ENCODE measurements at regions not wholly inside any gene's neighbourhood (a gene's known extent, or its start where the extent isn't known, plus 50 kb on each side); places are given as distances from the start of the nearest gene placed in this dataset.

DNA sequence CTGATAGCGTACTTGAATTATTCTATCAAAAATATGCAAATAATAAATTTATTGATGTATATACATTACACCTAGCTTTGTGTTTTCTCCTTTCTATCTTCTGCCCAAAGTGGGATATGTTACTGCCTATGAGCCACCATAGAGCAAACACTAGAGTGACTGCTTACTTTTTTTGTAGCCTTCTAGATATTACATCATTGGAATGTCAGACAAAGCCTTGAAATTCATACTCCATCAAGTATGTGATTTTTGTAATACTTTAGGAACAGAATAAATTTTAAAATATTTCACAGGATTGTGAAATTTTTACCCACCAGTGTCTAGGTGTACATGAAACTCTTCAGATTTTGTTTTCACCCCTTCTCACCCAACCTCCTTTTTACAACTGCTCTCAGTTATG, 787.6 kb downstream of the USP25 start:
- Histone ChIP-seq H3K27me3 (ENCODE audit: insufficient read depth, low read length, poor library complexity, severe bottlenecking) (no peaks in the 10 kb centered on the region), H3K4me3 (ENCODE audit: low read length) (no peak overlapping the region), H3K27ac (ENCODE audit: low read depth, low read length) (no peak overlapping the region), H3K9me3 (ENCODE audit: low read length) (no peaks in the 10 kb centered on the region), H3K4me1 (ENCODE audit: insufficient read depth, low read length) (no peaks in the 10 kb centered on the region), H3K36me3 (ENCODE audit: insufficient read depth, low read length) (no peaks in the 10 kb centered on the region)
- CTCF ChIA-PET, result no interaction called here
- H3K4me1 Mint-ChIP-seq, result no peaks in the 10 kb centered on the region
- POLR2A ChIA-PET, result no interaction called here
- H3K4me3 Mint-ChIP-seq, result no peak overlapping the region
- peaks cover 4 to 26% (median 8%) of the 10 kb centered on the region in 5 donors for H3K9me3 Mint-ChIP-seq
- no peaks in the 10 kb centered on the region for H3K36me3 Mint-ChIP-seq
- DNase-seq, result no peak
- no peaks in the 10 kb centered on the region for H3K27me3 Mint-ChIP-seq
- H3K27ac Mint-ChIP-seq, result no peak overlapping the region

- H3K36me3 ChIP-seq (ENCODE audit: insufficient read depth, low read length), result no peaks in the 10 kb centered on the region
- ChIA-PET POLR2A (no interaction called here), CTCF (no interaction called here)
- Mint-ChIP-seq H3K9me3 (peaks cover 4 to 24% (median 5%) of the 10 kb centered on the region in 5 donors), H3K27me3 (no peaks in the 10 kb centered on the region), H3K36me3 (no peaks in the 10 kb centered on the region), H3K27ac (no peak overlapping the region), H3K4me3 (no peak overlapping the region), H3K4me1 (no peaks in the 10 kb centered on the region)
- H3K4me3 ChIP-seq (ENCODE audit: low read length), result no peak overlapping the region
- no peaks in the 10 kb centered on the region for H3K4me1 ChIP-seq (ENCODE audit: insufficient read depth, low read length)
- no peaks in the 10 kb centered on the region for H3K27me3 ChIP-seq (ENCODE audit: insufficient read depth, low read length, poor library complexity, severe bottlenecking)
- no peaks in the 10 kb centered on the region for H3K9me3 ChIP-seq (ENCODE audit: low read length)
- DNase-seq, result no peak
- no peak overlapping the region for H3K27ac ChIP-seq (ENCODE audit: low read depth, low read length)
Measured at GRCh38 chr21:16519036-16519435, 789.3 kb downstream of the USP25 start.

DNA sequence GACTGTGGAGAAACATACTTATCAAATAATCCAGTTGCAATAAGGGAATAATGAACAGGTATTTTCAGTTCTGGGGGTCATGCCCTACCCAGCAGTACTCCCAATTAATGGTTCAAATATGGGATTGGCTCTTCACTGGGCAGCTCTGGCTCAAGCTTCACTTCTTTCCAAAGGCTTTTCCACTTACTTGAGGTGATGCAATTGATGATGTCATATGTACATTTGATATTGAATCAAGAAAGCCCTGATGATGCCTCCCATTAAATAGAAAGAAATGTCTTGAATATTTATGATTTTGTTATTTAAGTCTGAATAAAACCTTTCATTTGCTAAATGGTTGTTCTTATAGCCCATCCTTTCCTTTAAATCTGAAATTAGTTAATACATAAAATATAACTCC, 789.9 kb downstream of the USP25 start:
- no peaks in the 10 kb centered on the region for H3K4me1 Mint-ChIP-seq
- ChIA-PET CTCF (no interaction called here), POLR2A (no interaction called here)
- no peak overlapping the region for H3K27ac ChIP-seq (ENCODE audit: low read depth, low read length)
- H3K36me3 Mint-ChIP-seq, result no peaks in the 10 kb centered on the region
- no peaks in the 10 kb centered on the region for H3K9me3 ChIP-seq (ENCODE audit: low read length)
- no peaks in the 10 kb centered on the region for H3K27me3 ChIP-seq (ENCODE audit: insufficient read depth, low read length, poor library complexity, severe bottlenecking)
- H3K4me3 Mint-ChIP-seq, result no peak overlapping the region
- H3K27ac Mint-ChIP-seq, result no peak overlapping the region
- H3K27me3 Mint-ChIP-seq, result no peaks in the 10 kb centered on the region
- H3K36me3 ChIP-seq (ENCODE audit: insufficient read depth, low read length), result no peaks in the 10 kb centered on the region
- H3K4me1 ChIP-seq (ENCODE audit: insufficient read depth, low read length), result no peaks in the 10 kb centered on the region
- no peak overlapping the region for H3K4me3 ChIP-seq (ENCODE audit: low read length)
- no peak for DNase-seq
- peaks cover 3 to 24% (median 5%) of the 10 kb centered on the region in 5 donors for H3K9me3 Mint-ChIP-seq

DNA sequence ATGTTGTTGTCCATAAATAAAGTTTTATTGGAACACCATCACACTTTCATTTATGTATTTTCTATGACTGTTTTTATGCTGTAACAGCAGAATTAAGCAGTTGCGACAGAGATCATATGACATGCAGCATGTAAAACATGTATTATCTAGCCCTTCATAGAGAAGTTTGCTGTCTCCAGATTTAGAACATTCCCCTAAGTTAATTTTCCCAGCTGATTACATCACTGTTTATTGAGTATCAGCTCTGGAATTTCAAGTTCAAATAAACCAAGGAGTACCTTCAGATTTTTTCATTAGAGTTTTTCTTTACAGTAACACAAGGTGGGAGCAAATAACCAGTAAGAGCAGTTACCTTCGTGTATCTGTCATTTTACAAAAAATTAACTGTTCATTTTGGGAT, 792.8 kb downstream of the USP25 start:
- H3K9me3 ChIP-seq (ENCODE audit: low read length), result no peaks in the 10 kb centered on the region
- no peak overlapping the region for H3K27ac ChIP-seq (ENCODE audit: low read depth, low read length)
- H3K27me3 ChIP-seq (ENCODE audit: insufficient read depth, low read length, poor library complexity, severe bottlenecking), result no peaks in the 10 kb centered on the region
- Mint-ChIP-seq H3K4me3 (no peak overlapping the region), H3K27me3 (no peaks in the 10 kb centered on the region), H3K9me3 (peaks cover 0 to 16% (median 4%) of the 10 kb centered on the region in 5 donors), H3K4me1 (no peaks in the 10 kb centered on the region), H3K27ac (no peak overlapping the region), H3K36me3 (no peaks in the 10 kb centered on the region)
- no peak for DNase-seq
- ChIA-PET CTCF (no interaction called here), POLR2A (no interaction called here)
- no peaks in the 10 kb centered on the region for H3K4me1 ChIP-seq (ENCODE audit: insufficient read depth, low read length)
- H3K4me3 ChIP-seq (ENCODE audit: low read length), result no peak overlapping the region
- H3K36me3 ChIP-seq (ENCODE audit: insufficient read depth, low read length), result no peaks in the 10 kb centered on the region

DNA sequence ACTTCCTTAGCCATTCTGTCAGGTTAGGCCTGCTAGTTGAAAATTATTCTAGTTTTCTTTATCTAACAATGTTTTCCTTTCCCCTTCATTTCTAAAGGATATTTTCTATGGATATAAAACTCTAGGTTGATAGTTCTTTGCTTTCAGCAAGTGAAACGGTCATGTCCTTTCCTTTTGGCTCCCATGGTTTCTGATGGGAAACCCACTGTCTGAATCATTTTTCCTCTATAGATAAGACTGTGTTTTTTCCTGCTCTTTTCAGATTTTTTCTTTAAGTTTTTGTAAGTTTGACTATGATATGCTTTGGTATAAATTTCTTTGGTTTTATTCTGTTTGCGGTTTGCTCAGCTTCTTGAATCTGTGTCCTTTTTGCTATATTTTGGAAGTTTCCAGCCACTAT, 800.9 kb downstream of the USP25 start:
- H3K27me3 Mint-ChIP-seq, result no peaks in the 10 kb centered on the region
- Histone ChIP-seq H3K27me3 (ENCODE audit: insufficient read depth, low read length, poor library complexity, severe bottlenecking) (no peaks in the 10 kb centered on the region), H3K4me1 (ENCODE audit: insufficient read depth, low read length) (no peaks in the 10 kb centered on the region), H3K27ac (ENCODE audit: low read depth, low read length) (no peak overlapping the region), H3K4me3 (ENCODE audit: low read length) (no peak overlapping the region), H3K9me3 (ENCODE audit: low read length) (no peaks in the 10 kb centered on the region), H3K36me3 (ENCODE audit: insufficient read depth, low read length) (no peaks in the 10 kb centered on the region)
- POLR2A ChIA-PET, result no interaction called here
- no peak for DNase-seq
- CTCF ChIA-PET, result no interaction called here
- H3K27ac Mint-ChIP-seq, result no peak overlapping the region
- no peaks in the 10 kb centered on the region for H3K4me1 Mint-ChIP-seq
- H3K36me3 Mint-ChIP-seq, result no peaks in the 10 kb centered on the region
- H3K9me3 Mint-ChIP-seq, result peaks cover 7 to 35% (median 12%) of the 10 kb centered on the region in 5 donors
- H3K4me3 Mint-ChIP-seq, result no peak overlapping the region

GRCh38 chr21:16532840-16533239, 803.1 kb downstream of the USP25 start:
- H3K4me3 Mint-ChIP-seq, result no peak overlapping the region
- H3K36me3 ChIP-seq (ENCODE audit: insufficient read depth, low read length), result no peaks in the 10 kb centered on the region
- H3K27ac Mint-ChIP-seq, result no peak overlapping the region
- no peaks in the 10 kb centered on the region for H3K4me1 Mint-ChIP-seq
- ChIA-PET POLR2A (no interaction called here), CTCF (no interaction called here)
- no peaks in the 10 kb centered on the region for H3K36me3 Mint-ChIP-seq
- H3K27me3 Mint-ChIP-seq, result no peaks in the 10 kb centered on the region
- no peaks in the 10 kb centered on the region for H3K9me3 ChIP-seq (ENCODE audit: low read length)
- DNase-seq, result no peak
- H3K27ac ChIP-seq (ENCODE audit: low read depth, low read length), result no peak overlapping the region
- H3K4me3 ChIP-seq (ENCODE audit: low read length), result no peak overlapping the region
- no peaks in the 10 kb centered on the region for H3K4me1 ChIP-seq (ENCODE audit: insufficient read depth, low read length)
- no peaks in the 10 kb centered on the region for H3K27me3 ChIP-seq (ENCODE audit: insufficient read depth, low read length, poor library complexity, severe bottlenecking)
- H3K9me3 Mint-ChIP-seq, result peaks cover 3 to 35% (median 12%) of the 10 kb centered on the region in 5 donors

DNA sequence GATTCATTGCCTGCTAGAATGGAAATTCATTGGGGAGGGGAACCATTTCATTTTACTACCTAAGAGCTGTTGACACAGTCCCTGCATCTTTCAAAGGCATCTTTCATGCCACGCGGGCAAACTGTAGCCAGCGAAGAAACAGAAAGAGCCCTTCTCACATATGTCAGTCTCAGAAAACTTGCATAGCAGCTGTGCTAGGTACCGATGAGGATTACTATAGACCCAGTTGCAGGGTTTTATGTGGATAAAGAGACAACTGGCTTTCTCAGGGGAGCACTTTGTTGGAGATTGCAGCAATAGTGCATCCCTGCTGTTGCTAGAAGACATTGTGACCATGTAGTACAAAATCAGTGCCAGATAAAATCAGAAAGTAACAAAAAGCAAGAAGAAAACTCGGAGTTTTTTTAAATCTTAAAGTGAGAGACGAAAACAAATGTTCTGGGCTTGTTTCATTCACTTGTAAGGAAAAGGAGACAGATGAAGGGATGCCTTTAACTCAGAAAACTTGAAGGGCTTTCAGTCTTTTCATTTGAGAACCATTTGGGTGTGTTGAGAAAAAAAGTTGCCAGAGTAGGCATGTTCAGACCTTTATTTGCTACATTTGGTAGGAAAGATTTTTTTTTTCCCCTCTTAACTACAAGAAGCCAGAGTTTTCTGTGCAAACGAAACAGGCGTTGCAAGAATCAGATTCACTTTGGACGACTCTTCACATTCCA, 804.1 kb downstream of the USP25 start:
- peaks cover 3 to 35% (median 12%) of the 10 kb centered on the region in 5 donors for H3K9me3 Mint-ChIP-seq
- no peak overlapping the region for H3K27ac Mint-ChIP-seq
- H3K27me3 Mint-ChIP-seq, result no peaks in the 10 kb centered on the region

DNA sequence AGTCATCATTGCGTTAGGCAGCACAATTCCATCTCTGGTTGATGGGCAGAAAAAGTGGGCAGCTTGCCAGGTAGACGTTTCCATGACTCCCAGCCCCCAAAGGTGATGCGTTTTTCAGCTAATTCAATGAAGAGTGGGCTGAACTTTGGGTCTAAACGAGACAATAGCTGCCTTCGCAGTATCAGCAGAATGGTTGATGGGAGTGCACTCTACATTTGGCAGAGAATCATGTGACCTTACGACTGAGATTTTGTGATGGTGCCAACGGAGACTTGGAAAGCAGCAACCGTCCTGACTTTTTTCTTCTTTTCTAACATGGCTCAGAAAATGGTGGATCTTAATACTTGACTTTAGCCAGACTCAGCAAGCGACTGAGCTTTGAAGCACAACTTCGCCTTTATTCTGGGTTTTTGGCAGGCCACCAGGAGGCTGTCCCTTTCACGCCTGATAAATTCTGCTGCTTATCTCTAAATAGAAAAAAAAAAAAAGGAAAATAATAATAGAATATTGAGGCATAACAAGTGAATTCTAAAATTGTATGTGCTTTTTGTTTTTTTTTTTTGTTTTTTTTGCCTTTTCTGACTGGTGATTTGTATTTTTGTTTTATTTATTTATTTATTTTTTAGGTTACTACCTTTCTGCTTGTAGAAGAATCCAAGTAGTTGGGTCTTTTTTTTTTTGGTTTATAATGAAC, 804.8 kb downstream of the USP25 start:
- Histone ChIP-seq H3K4me3 (ENCODE audit: low read length) (no peak overlapping the region), H3K27me3 (ENCODE audit: insufficient read depth, low read length, poor library complexity, severe bottlenecking) (no peaks in the 10 kb centered on the region), H3K4me1 (ENCODE audit: insufficient read depth, low read length) (no peaks in the 10 kb centered on the region), H3K27ac (ENCODE audit: low read depth, low read length) (no peak overlapping the region), H3K9me3 (ENCODE audit: low read length) (no peaks in the 10 kb centered on the region), H3K36me3 (ENCODE audit: insufficient read depth, low read length) (no peaks in the 10 kb centered on the region)
- H3K27me3 Mint-ChIP-seq, result no peaks in the 10 kb centered on the region
- H3K27ac Mint-ChIP-seq, result no peak overlapping the region
- H3K4me3 Mint-ChIP-seq, result no peak overlapping the region
- no peak for DNase-seq
- ChIA-PET CTCF (no interaction called here), POLR2A (no interaction called here)
- H3K36me3 Mint-ChIP-seq, result no peaks in the 10 kb centered on the region
- no peaks in the 10 kb centered on the region for H3K4me1 Mint-ChIP-seq
- H3K9me3 Mint-ChIP-seq, result peaks cover 0 to 35% (median 12%) of the 10 kb centered on the region in 5 donors

More for the DNA sequence above, 804.1 kb downstream of the USP25 start:
- ChIA-PET POLR2A (no interaction called here), CTCF (no interaction called here)
- DNase-seq, result no peak
- Mint-ChIP-seq H3K4me3 (no peak overlapping the region), H3K36me3 (no peaks in the 10 kb centered on the region), H3K4me1 (no peaks in the 10 kb centered on the region)
- Histone ChIP-seq H3K27me3 (ENCODE audit: insufficient read depth, low read length, poor library complexity, severe bottlenecking) (no peaks in the 10 kb centered on the region), H3K4me1 (ENCODE audit: insufficient read depth, low read length) (no peaks in the 10 kb centered on the region), H3K9me3 (ENCODE audit: low read length) (no peaks in the 10 kb centered on the region), H3K36me3 (ENCODE audit: insufficient read depth, low read length) (no peaks in the 10 kb centered on the region), H3K27ac (ENCODE audit: low read depth, low read length) (no peak overlapping the region), H3K4me3 (ENCODE audit: low read length) (no peak overlapping the region)

Measured in CD8-positive, alpha-beta memory T cell (primary cell).